ENCODE measurements at regions not wholly inside any gene's neighbourhood (a gene's known extent, or its start where the extent isn't known, plus 50 kb on each side); places are given as distances from the start of the nearest gene placed in this dataset.

DNA sequence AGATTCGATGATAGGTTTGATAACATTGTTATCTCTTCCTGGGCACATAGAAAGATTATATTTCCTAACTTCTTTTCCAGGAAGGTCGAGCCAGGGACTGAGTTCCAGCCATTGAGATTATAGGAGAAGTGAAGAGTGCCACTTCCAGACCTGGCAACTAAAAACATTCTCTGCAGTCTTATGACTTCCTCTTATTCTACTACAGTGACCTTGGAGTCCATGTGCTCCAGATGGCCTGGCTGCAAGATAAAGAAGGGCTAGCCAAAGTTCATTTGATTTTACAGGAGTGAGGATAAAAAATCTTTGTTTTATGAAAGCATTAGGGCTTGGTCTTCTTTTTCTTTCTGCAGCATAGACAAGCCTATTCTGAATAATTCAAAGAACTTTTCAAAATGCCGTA is 363.0 kb downstream of the FSIP2 start:
- Histone ChIP-seq H3K9me3 (no peaks in the 10 kb centered on the region), H3K27ac (no peak overlapping the region), H3K27me3 (no peaks in the 10 kb centered on the region), H3K4me1 (no peaks in the 10 kb centered on the region), H3K36me3 (no peaks in the 10 kb centered on the region), H3K4me3 (no peak overlapping the region)
- TF ChIP-seq, protein P1, sequence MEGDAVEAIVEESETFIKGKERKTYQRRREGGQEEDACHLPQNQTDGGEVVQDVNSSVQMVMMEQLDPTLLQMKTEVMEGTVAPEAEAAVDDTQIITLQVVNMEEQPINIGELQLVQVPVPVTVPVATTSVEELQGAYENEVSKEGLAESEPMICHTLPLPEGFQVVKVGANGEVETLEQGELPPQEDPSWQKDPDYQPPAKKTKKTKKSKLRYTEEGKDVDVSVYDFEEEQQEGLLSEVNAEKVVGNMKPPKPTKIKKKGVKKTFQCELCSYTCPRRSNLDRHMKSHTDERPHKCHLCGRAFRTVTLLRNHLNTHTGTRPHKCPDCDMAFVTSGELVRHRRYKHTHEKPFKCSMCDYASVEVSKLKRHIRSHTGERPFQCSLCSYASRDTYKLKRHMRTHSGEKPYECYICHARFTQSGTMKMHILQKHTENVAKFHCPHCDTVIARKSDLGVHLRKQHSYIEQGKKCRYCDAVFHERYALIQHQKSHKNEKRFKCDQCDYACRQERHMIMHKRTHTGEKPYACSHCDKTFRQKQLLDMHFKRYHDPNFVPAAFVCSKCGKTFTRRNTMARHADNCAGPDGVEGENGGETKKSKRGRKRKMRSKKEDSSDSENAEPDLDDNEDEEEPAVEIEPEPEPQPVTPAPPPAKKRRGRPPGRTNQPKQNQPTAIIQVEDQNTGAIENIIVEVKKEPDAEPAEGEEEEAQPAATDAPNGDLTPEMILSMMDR (IDR thresholded peaks at IDR 0.05): no peak
- no peak for DNase-seq
- intact Hi-C loops (cut with DNase I; ENCODE audit: low total_unique reads): no loop called here

DNA sequence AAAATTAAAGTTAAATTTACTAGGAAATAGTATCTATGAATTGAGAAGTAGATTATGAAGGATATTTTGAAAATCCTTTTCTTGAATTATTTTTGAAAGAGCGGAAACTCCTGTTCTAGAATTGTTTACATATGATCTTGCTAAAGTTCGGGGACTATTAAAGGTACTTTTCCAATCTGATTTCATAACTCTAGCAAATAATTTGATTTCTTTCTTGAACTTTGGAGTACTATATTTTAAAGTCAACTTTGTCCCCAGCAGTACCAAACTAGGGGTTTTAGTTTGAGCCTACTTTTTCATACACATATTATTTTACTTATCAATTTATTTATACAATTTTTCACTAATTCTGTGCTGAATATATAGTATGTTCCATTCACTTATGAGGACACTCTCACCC is 364.7 kb downstream of the FSIP2 start:
- Histone ChIP-seq H3K27me3 (no peaks in the 10 kb centered on the region), H3K36me3 (no peaks in the 10 kb centered on the region), H3K4me3 (no peak overlapping the region), H3K4me1 (no peaks in the 10 kb centered on the region), H3K9me3 (no peaks in the 10 kb centered on the region), H3K27ac (no peak overlapping the region)
- intact Hi-C loops (cut with DNase I; ENCODE audit: low total_unique reads): no loop called here
- DNase-seq: no peak
- TF ChIP-seq, protein P1 (IDR thresholded peaks at IDR 0.05): no peak

DNA sequence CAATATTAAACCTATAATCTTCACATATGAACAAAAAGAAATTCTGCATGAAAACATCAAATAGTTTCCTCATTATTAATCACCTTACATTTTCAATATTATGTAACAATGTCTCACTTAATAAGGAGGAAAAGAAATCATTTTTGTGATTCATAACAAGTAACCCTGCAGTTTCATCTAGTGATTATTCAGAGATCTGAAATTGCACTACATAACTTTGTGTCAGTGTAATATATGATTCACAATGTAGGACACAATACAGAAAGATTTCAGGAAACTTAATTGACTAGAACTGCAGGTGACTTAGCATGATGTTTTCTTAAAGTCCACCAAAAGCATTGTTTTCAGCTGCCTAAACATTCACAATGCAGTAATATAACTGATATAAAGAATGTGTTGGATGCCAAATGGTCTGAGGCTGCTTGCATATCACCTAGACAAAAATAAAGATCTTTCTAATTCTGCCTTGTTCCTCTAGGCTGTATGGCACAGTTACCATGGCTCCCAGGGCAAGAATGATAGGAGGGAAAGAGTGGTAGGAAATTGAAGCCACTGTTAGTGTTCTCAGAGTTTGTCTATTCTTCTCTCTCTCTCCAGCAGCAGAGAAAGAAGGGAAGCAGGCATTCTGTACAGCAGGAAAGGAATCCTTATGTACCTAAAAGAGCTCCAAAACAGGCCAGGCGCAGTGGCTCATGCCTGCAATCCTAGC is 366.6 kb downstream of the FSIP2 start:
- no peak overlapping the region for H3K4me3 ChIP-seq
- TF ChIP-seq, protein P1 (IDR thresholded peaks at IDR 0.05): no peak
- no peak for DNase-seq
- H3K27me3 ChIP-seq: no peaks in the 10 kb centered on the region
- H3K4me1 ChIP-seq: no peaks in the 10 kb centered on the region
- intact Hi-C loops (cut with DNase I; ENCODE audit: low total_unique reads): no loop called here
- no peaks in the 10 kb centered on the region for H3K36me3 ChIP-seq
- no peak overlapping the region for H3K27ac ChIP-seq
- H3K9me3 ChIP-seq: no peaks in the 10 kb centered on the region

DNA sequence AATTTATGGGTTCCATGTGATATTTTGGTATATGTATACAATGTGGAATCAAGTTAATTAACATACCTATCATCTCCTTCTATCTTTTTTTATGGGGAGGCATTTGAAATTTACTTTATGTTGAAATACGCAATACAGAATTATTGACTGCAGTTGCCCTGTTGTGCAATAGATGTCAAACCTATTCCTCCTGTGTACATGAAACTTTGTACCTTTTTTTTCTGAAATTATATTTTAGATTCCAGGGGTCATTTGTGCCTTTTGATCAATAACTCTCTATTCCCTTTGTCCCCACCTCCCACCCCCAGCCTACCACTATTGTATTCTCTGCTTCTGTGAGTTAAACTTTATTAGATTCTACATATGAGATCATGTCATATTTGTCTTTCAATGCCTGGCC is 369.9 kb downstream of the FSIP2 start:
- Histone ChIP-seq H3K9me3 (no peaks in the 10 kb centered on the region), H3K27ac (no peak overlapping the region), H3K27me3 (no peaks in the 10 kb centered on the region), H3K36me3 (no peaks in the 10 kb centered on the region), H3K4me3 (no peak overlapping the region), H3K4me1 (no peaks in the 10 kb centered on the region)
- no peak for DNase-seq
- TF ChIP-seq, protein P1 (IDR thresholded peaks at IDR 0.05): no peak
- intact Hi-C loops (cut with DNase I; ENCODE audit: low total_unique reads): no loop called here

DNA sequence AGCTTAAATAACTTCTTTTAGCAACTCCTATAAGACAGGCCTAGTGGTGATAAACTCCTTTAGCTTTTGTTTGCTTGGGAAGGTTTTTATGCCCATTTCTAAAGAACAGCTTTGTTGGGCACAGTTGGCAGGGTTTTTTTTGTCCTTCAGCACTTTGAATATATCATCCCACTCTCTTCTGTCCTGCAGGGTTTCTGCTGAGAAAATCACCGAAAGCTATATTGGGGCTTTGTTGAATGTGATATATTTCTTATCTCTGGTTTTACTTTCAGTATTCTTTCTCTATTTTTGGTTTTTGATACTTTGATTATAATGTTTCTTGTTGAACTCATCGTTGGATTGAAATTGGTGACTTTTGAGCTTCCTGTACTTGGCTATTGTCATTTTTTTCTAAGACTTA is 372.8 kb upstream of the ZC3H15 start:
- H3K4me1 ChIP-seq: no peaks in the 10 kb centered on the region
- no peaks in the 10 kb centered on the region for H3K27me3 ChIP-seq
- TF ChIP-seq, protein P1 (IDR thresholded peaks at IDR 0.05): no peak
- no peak overlapping the region for H3K4me3 ChIP-seq
- H3K36me3 ChIP-seq: peaks cover 0 to 18% (median 9%) of the 10 kb centered on the region in 3 donors
- intact Hi-C loops (cut with DNase I; ENCODE audit: low total_unique reads): no loop called here
- H3K9me3 ChIP-seq: peaks cover 0 to 5% (median 3%) of the 10 kb centered on the region in 3 donors
- DNase-seq: no peak
- H3K27ac ChIP-seq: no peak overlapping the region

DNA sequence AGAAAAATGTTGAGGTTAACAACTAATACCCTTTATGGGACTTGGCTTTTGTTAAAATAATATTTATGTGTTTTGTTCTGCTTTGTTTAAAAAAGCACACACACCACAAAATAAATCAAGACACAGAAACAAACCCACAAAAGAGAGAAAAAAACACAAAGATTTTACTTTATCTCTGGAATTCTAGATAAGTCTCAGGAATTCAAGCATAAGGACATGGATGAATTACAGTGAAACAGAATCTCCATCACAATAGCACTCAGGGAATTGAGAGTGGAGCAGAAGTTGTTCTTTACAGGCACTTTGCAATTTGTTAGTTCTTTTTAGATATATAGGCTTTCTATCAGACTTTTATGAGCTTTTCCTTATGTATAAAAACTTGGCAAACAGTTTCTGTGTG is 360.9 kb upstream of the ZC3H15 start:
- TF ChIP-seq, protein P1 (IDR thresholded peaks at IDR 0.05): no peak
- intact Hi-C loops (cut with DNase I; ENCODE audit: low total_unique reads): no loop called here
- no peak for DNase-seq
- H3K9me3 ChIP-seq: no peaks in the 10 kb centered on the region
- H3K4me1 ChIP-seq: peaks cover 0 to 7% (median 0%) of the 10 kb centered on the region in 4 donors
- H3K4me3 ChIP-seq: no peak overlapping the region
- H3K27me3 ChIP-seq: no peaks in the 10 kb centered on the region
- no peak overlapping the region for H3K27ac ChIP-seq
- no peaks in the 10 kb centered on the region for H3K36me3 ChIP-seq

All from tibial artery (tissue), 4 donors.